KMS-11 (cell line): ENCODE measurements at regions not wholly inside any gene's neighbourhood (a gene's known extent, or its start where the extent isn't known, plus 50 kb on each side); places are given as distances from the start of the nearest gene placed in this dataset.

Source experiments
- H2AFZ ChIP-seq: fragments of 200-600 bp; sonication (generic); 2 replicates; pipeline ENCODE4 v1.6.1; 2016; ENCODE audit warnings: antibody characterized with exemption, mixed run types, low read depth
- H3K27ac ChIP-seq: fragments of 200-600 bp; sonication (generic); 2 replicates; pipeline ENCODE4 v1.6.1; 2016; ENCODE audit warnings: mild to moderate bottlenecking, mixed run types
- H3K27me3 ChIP-seq: fragments of 200-600 bp; sonication (generic); 2 replicates; pipeline ENCODE4 v1.6.1; 2017; ENCODE audit warnings: mild to moderate bottlenecking, low read depth, mixed run types, moderate library complexity; ENCODE audit not compliant: insufficient read depth
- H3K36me3 ChIP-seq: fragments of 200-600 bp; sonication (generic); 2 replicates; pipeline ENCODE4 v1.6.1; 2017; ENCODE audit warnings: mild to moderate bottlenecking, mixed run types; ENCODE audit not compliant: insufficient read depth
- H3K4me1 ChIP-seq: fragments of 200-600 bp; sonication (generic); 2 replicates; pipeline ENCODE4 v1.6.1; 2016; ENCODE audit warnings: mild to moderate bottlenecking, low read depth, mixed run types; ENCODE audit not compliant: poor library complexity, severe bottlenecking
- H3K4me2 ChIP-seq: fragments of 200-600 bp; sonication (generic); 2 replicates; pipeline ENCODE4 v1.7.0; 2016; ENCODE audit warnings: mild to moderate bottlenecking, mixed run types
- H3K4me3 ChIP-seq: fragments of 200-600 bp; sonication (generic); IDR thresholded peaks from 2 replicates; pipeline ENCODE4 v1.6.1; 2017; ENCODE audit warnings: low read depth, low read length, mixed read lengths; ENCODE audit not compliant: insufficient read depth
- H3K79me2 ChIP-seq: fragments of 200-600 bp; sonication (generic); 2 replicates; pipeline ENCODE4 v1.6.1; 2016; ENCODE audit warnings: low read depth, mixed run types; ENCODE audit not compliant: insufficient read depth
- H3K9ac ChIP-seq: fragments of 200-600 bp; sonication (generic); 2 replicates; pipeline ENCODE4 v1.6.1; 2016; ENCODE audit warnings: mild to moderate bottlenecking, mixed run types
- H4K20me1 ChIP-seq: fragments of 200-600 bp; sonication (generic); 2 replicates; pipeline ENCODE4 v1.6.1; 2016; ENCODE audit warnings: mild to moderate bottlenecking, mixed run types; ENCODE audit not compliant: insufficient read depth
- TF ChIP-seq, protein P1 (sequence below): fragments of 200-600 bp; sonication (generic); conservative IDR thresholded peaks from 2 replicates; pipeline ENCODE4 v1.6.1; 2017; ENCODE audit warnings: low read depth, mild to moderate bottlenecking, antibody characterized with exemption, low read length, moderate library complexity, mixed read lengths

DNA sequence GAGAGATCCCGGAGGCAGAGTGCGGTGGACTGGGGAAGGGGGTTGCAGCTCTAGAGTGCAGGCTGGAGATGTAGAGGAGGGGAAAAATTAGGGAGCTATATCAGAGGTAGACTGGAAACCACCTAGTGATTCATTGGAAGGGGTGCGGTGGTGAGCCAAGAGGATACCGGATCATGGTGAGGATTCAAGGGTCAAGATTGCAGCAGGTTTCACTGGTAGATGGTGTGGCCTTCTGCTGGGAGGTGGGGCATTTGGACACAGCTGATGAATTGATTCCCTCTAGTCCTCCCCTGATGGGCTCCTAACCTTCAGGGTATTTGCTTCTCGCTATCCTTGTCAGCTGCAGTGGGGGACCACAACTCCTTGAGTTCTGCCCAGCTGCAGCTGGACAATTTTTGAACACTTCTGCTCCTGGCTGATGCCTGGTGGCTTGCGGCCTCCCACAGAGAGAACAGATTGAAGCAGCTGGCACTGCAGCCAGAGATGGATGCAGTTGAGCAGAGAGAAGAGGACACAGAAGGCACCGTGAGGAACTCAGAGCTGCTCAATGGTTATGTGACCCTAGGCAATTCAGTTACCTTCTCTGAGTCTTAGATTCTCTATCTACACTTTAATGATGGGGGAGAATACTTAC, 134.4 kb upstream of the ABCA1 start:
- no peak overlapping the region for H2AFZ ChIP-seq
- no peak overlapping the region for H3K27ac ChIP-seq

DNA sequence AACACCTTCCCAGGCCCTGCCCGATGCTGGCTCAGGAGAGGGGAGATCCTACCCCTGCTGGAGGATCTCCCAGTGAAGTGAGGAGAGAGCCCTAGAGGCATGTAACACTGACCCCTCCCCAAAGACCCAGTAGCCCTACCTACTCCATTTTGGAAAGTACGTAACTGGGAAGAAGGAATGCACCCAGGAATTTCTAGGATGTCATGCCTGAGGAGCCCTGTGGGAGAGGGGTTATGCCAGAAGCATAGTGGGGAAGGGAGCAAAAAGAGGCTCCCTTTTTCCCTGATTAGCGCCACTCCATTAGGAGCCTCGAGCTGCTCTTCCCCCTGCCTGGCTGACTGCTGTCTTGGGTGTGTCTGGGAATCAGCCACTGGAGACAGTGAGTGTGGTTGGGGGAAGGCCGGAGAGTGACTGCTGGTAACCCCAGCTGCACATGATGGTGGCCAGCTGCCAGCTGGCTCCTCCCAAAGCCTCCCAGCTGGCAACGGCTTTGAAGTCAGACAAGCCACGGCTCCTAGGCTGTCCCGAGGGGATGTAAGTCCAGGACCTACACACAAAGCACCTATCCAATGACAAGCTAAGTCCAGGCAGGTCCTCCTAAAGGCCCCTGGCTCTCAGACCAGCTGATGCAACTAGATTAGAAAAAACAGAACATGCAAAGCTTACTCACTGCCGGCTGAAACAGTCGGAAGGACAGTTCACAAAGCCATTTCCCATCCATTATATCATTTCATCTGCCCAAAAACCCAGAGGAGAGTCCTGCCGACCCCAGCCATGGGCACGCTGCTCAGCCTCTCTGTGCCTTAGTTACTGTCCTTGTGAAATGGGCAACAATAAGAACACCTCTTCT, 136.5 kb upstream of the ABCA1 start:
- Histone ChIP-seq H4K20me1 (no peaks in the 10 kb centered on the region), H3K36me3 (no peaks in the 10 kb centered on the region), H3K27ac (no peak overlapping the region), H2AFZ (peak overlapping the region; percentile 53), H3K27me3 (no peaks in the 10 kb centered on the region), H3K4me1 (peaks cover 19% of the 10 kb centered on the region), H3K4me3 (no peak overlapping the region), H3K79me2 (no peaks in the 10 kb centered on the region), H3K4me2 (peak overlapping the region; percentile 18; the same call in 1 of the 2 replicates), H3K9ac (no peak overlapping the region)
- TF ChIP-seq, protein P1, sequence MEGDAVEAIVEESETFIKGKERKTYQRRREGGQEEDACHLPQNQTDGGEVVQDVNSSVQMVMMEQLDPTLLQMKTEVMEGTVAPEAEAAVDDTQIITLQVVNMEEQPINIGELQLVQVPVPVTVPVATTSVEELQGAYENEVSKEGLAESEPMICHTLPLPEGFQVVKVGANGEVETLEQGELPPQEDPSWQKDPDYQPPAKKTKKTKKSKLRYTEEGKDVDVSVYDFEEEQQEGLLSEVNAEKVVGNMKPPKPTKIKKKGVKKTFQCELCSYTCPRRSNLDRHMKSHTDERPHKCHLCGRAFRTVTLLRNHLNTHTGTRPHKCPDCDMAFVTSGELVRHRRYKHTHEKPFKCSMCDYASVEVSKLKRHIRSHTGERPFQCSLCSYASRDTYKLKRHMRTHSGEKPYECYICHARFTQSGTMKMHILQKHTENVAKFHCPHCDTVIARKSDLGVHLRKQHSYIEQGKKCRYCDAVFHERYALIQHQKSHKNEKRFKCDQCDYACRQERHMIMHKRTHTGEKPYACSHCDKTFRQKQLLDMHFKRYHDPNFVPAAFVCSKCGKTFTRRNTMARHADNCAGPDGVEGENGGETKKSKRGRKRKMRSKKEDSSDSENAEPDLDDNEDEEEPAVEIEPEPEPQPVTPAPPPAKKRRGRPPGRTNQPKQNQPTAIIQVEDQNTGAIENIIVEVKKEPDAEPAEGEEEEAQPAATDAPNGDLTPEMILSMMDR: no peak

More for the DNA sequence above, 134.4 kb upstream of the ABCA1 start:
- Histone ChIP-seq H3K36me3 (no peaks in the 10 kb centered on the region), H3K9ac (no peak overlapping the region), H4K20me1 (no peaks in the 10 kb centered on the region), H3K4me2 (no peak overlapping the region), H3K4me3 (no peak overlapping the region), H3K27me3 (no peaks in the 10 kb centered on the region), H3K4me1 (peaks cover 19% of the 10 kb centered on the region), H3K79me2 (no peaks in the 10 kb centered on the region)
- TF ChIP-seq, protein P1: no peak

GRCh38 chr9:105065098-105066088, 137.4 kb upstream of the ABCA1 start:
- Histone ChIP-seq H3K4me2 (no peak overlapping the region), H3K4me1 (peaks cover 19% of the 10 kb centered on the region), H3K27ac (no peak overlapping the region), H3K79me2 (no peaks in the 10 kb centered on the region), H3K27me3 (no peaks in the 10 kb centered on the region), H4K20me1 (no peaks in the 10 kb centered on the region), H3K36me3 (no peaks in the 10 kb centered on the region), H3K9ac (no peak overlapping the region), H3K4me3 (no peak overlapping the region), H2AFZ (no peak overlapping the region)
- TF ChIP-seq, protein P1: no peak

- TF ChIP-seq, protein P1: no peak
These were observed 138.4 kb upstream of the ABCA1 start for GRCh38 chr9:105066275-105066865.

More at GRCh38 chr9:105066275-105066865, 138.4 kb upstream of the ABCA1 start:
- Histone ChIP-seq H3K36me3 (no peaks in the 10 kb centered on the region), H3K4me3 (no peak overlapping the region), H3K27ac (no peak overlapping the region), H3K4me1 (peaks cover 19% of the 10 kb centered on the region), H3K79me2 (no peaks in the 10 kb centered on the region), H3K4me2 (no peak overlapping the region), H2AFZ (no peak overlapping the region), H3K9ac (no peak overlapping the region), H4K20me1 (no peaks in the 10 kb centered on the region), H3K27me3 (no peaks in the 10 kb centered on the region)
